ENCODE measurements at regions not wholly inside any gene's neighbourhood (a gene's known extent, or its start where the extent isn't known, plus 50 kb on each side); places are given as distances from the start of the nearest gene placed in this dataset.

DNA sequence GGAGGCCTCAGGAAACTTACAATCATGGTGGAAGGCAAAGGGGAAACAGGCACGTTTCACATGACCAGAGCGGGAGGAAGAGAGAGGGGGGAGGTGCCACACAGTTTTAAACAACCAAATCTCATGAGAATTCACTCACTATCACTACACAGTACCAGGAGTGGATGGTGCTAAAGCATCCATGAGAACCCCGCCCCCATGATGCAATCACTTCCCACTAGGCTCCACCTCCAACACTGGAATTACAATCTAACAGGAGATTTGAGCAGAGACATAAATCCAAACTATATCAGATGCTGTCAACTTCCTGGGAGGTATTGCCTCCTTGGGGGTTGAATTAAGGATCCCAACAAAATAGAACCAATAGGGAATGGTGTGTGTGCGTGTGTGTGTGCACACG, 407.1 kb downstream of the MED10 start:
- no peaks in the 10 kb centered on the region; a peak in 1 of 7 replicates for H3K36me3 Mint-ChIP-seq (ENCODE audit: insufficient read depth in 1 of 3, low read depth in 3 of 3)
- H3K27ac Mint-ChIP-seq, result no peak overlapping the region; a peak in 2 of 7 replicates
- TF ChIP-seq, protein P1, sequence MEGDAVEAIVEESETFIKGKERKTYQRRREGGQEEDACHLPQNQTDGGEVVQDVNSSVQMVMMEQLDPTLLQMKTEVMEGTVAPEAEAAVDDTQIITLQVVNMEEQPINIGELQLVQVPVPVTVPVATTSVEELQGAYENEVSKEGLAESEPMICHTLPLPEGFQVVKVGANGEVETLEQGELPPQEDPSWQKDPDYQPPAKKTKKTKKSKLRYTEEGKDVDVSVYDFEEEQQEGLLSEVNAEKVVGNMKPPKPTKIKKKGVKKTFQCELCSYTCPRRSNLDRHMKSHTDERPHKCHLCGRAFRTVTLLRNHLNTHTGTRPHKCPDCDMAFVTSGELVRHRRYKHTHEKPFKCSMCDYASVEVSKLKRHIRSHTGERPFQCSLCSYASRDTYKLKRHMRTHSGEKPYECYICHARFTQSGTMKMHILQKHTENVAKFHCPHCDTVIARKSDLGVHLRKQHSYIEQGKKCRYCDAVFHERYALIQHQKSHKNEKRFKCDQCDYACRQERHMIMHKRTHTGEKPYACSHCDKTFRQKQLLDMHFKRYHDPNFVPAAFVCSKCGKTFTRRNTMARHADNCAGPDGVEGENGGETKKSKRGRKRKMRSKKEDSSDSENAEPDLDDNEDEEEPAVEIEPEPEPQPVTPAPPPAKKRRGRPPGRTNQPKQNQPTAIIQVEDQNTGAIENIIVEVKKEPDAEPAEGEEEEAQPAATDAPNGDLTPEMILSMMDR (conservative IDR thresholded peaks at IDR 0.05), result no peak
- no peak overlapping the region for H2BK15ac ChIP-seq (ENCODE audit: low read depth, low read length)
- no peak overlapping the region for H2AFZ ChIP-seq (ENCODE audit: low read length)
- peaks cover 3% of the 10 kb centered on the region; the same call in 1 of the 2 replicates for H3K27me3 Mint-ChIP-seq (ENCODE audit: low read depth)
- no peak overlapping the region for H3K4me2 ChIP-seq (ENCODE audit: insufficient read depth, insufficient read length, low read length)
- no peaks in the 10 kb centered on the region for H3K9me3 ChIP-seq (ENCODE audit: control insufficient read depth, low read depth, low read length)
- no peaks in the 10 kb centered on the region for H4K20me1 ChIP-seq (ENCODE audit: control insufficient read depth, insufficient read depth, insufficient read length)
- WGBS (ENCODE audit: extremely low coverage, insufficient read length, low lambda C conversion rate), result no CpG with 5 or more reads among the region's 5 CpGs
- no peak overlapping the region for H2BK12ac ChIP-seq (ENCODE audit: insufficient read length, low read depth, low read length)
- H3K56ac ChIP-seq (ENCODE audit: insufficient read length, low read depth, low read length), result no peak overlapping the region
- no peak overlapping the region for H3K14ac ChIP-seq (ENCODE audit: insufficient read depth, low read length)
- H2BK120ac ChIP-seq (ENCODE audit: low read depth, low read length, poor library complexity, severe bottlenecking), result no peak overlapping the region
- H2BK20ac ChIP-seq (ENCODE audit: low read depth, low read length, poor library complexity, severe bottlenecking), result no peak overlapping the region
- no peak for DNase-seq
- H3K4ac ChIP-seq (ENCODE audit: low read depth, low read length), result no peak overlapping the region
- no peak overlapping the region for H3K23ac ChIP-seq (ENCODE audit: insufficient read length, low read depth, low read length)
- H3K9me3 Mint-ChIP-seq, result no peaks in the 10 kb centered on the region; a peak in 1 of 5 replicates
- H3K23me2 ChIP-seq (ENCODE audit: insufficient read length, low read depth, low read length, poor library complexity, severe bottlenecking), result no peaks in the 10 kb centered on the region
- no peak overlapping the region for H3K27ac ChIP-seq (ENCODE audit: insufficient read length, low read depth, low read length)
- H3K9ac ChIP-seq (ENCODE audit: extremely low read depth, insufficient read length, low read length), result no peak overlapping the region
- no peak overlapping the region for H4K91ac ChIP-seq (ENCODE audit: insufficient read length, low read depth, low read length)
- no peaks in the 10 kb centered on the region for H3K79me2 ChIP-seq (ENCODE audit: insufficient read depth, low read length)
- no peaks in the 10 kb centered on the region for H3K4me1 Mint-ChIP-seq
- no peak overlapping the region for H4K5ac ChIP-seq (ENCODE audit: insufficient read length, low read depth, low read length)
- no peak overlapping the region for H3T11ph ChIP-seq (ENCODE audit: low read length)
- no peak overlapping the region for H3K4me3 Mint-ChIP-seq
- no peaks in the 10 kb centered on the region for H3K79me1 ChIP-seq (ENCODE audit: insufficient read depth, low read depth, low read length, poor library complexity, severe bottlenecking)
- H3K27me3 ChIP-seq (ENCODE audit: insufficient read depth, low read length), result no peaks in the 10 kb centered on the region
- H3K4me1 ChIP-seq (ENCODE audit: insufficient read depth, low read length), result no peaks in the 10 kb centered on the region
- H3K18ac ChIP-seq (ENCODE audit: insufficient read length, low read depth, low read length), result no peak overlapping the region
- H2BK5ac ChIP-seq (ENCODE audit: insufficient read length, low read length), result no peak overlapping the region
- no peak overlapping the region for H4K8ac ChIP-seq (replicated peaks; ENCODE audit: insufficient read length, low read depth, low read length)
- no peak overlapping the region for H2AK5ac ChIP-seq (ENCODE audit: insufficient read length, low read length)
